H9 (cell line): ENCODE measurements at regions not wholly inside any gene's neighbourhood (a gene's known extent, or its start where the extent isn't known, plus 50 kb on each side); places are given as distances from the start of the nearest gene placed in this dataset.

ENCODE experiments used
- DNase-seq: peaks from one replicate; pipeline ENCODE4 v3.0.0-alpha.2; 2017
- H2AFZ ChIP-seq: one replicate; pipeline ENCODE4 v1.6.1; 2013; ENCODE audit warnings: mild to moderate bottlenecking, low read length, control low read depth, moderate library complexity
- H2AK5ac ChIP-seq: 2 replicates; pipeline ENCODE4 v1.6.1; 2013; ENCODE audit warnings: low read length, control low read depth, mixed read lengths; ENCODE audit not compliant: insufficient read length
- H2BK120ac ChIP-seq: one replicate; pipeline ENCODE4 v1.6.1; 2013; ENCODE audit warnings: low read depth, mild to moderate bottlenecking, low read length, control low read depth, inconsistent platforms; ENCODE audit not compliant: poor library complexity, severe bottlenecking
- H2BK12ac ChIP-seq: 2 replicates; pipeline ENCODE4 v1.6.1; 2013; ENCODE audit warnings: low read length, control low read depth, mixed read lengths, low read depth; ENCODE audit not compliant: insufficient read length
- H2BK15ac ChIP-seq: 2 replicates; pipeline ENCODE4 v1.6.1; 2013; ENCODE audit warnings: low read depth, low read length, control low read depth
- H2BK20ac ChIP-seq: one replicate; pipeline ENCODE4 v1.6.1; 2013; ENCODE audit warnings: low read depth, mild to moderate bottlenecking, low read length, control low read depth, inconsistent platforms; ENCODE audit not compliant: poor library complexity, severe bottlenecking
- H2BK5ac ChIP-seq: 2 replicates; pipeline ENCODE4 v1.6.1; 2013; ENCODE audit warnings: low read length, control low read depth, mixed read lengths; ENCODE audit not compliant: insufficient read length
- H3K14ac ChIP-seq: 2 replicates; pipeline ENCODE4 v1.6.1; 2013; ENCODE audit warnings: low read length, control low read depth; ENCODE audit not compliant: insufficient read depth
- H3K18ac ChIP-seq: 2 replicates; pipeline ENCODE4 v1.6.1; 2013; ENCODE audit warnings: low read depth, mild to moderate bottlenecking, mixed read lengths, low read length, control low read depth; ENCODE audit not compliant: insufficient read length
- H3K23ac ChIP-seq: 2 replicates; pipeline ENCODE4 v1.6.1; 2013; ENCODE audit warnings: low read length, control low read depth, mixed read lengths, low read depth; ENCODE audit not compliant: insufficient read length
- H3K23me2 ChIP-seq: 2 replicates; pipeline ENCODE4 v1.6.1; 2013; ENCODE audit warnings: low read depth, mild to moderate bottlenecking, mixed read lengths, low read length, control low read depth; ENCODE audit not compliant: insufficient read length, poor library complexity, severe bottlenecking
- H3K27ac ChIP-seq: 2 replicates; pipeline ENCODE4 v1.5.1; 2013; ENCODE audit warnings: low read length, control low read depth, mixed read lengths, low read depth; ENCODE audit not compliant: insufficient read length
- H3K27me3 ChIP-seq: 2 replicates; pipeline ENCODE4 v1.6.1; 2013; ENCODE audit warnings: low read length, control low read depth, inconsistent platforms; ENCODE audit not compliant: insufficient read depth
- H3K4ac ChIP-seq: 2 replicates; pipeline ENCODE4 v1.6.1; 2013; ENCODE audit warnings: low read depth, mild to moderate bottlenecking, control low read depth, inconsistent platforms, low read length, moderate library complexity
- H3K4me1 ChIP-seq: 2 replicates; pipeline ENCODE4 v1.6.1; 2013; ENCODE audit warnings: low read length, control low read depth, inconsistent platforms; ENCODE audit not compliant: insufficient read depth
- H3K4me2 ChIP-seq: 2 replicates; pipeline ENCODE4 v1.6.1; 2013; ENCODE audit warnings: low read length, control low read depth, mixed read lengths; ENCODE audit not compliant: insufficient read length, insufficient read depth
- H3K56ac ChIP-seq: 2 replicates; pipeline ENCODE4 v1.6.1; 2013; ENCODE audit warnings: low read depth, mild to moderate bottlenecking, mixed read lengths, low read length, control low read depth; ENCODE audit not compliant: insufficient read length
- H3K79me1 ChIP-seq: 2 replicates; pipeline ENCODE4 v1.6.1; 2013; ENCODE audit warnings: low read depth, mild to moderate bottlenecking, moderate library complexity, low read length, control low read depth, inconsistent platforms; ENCODE audit not compliant: insufficient read depth, poor library complexity, severe bottlenecking
- H3K79me2 ChIP-seq: 2 replicates; pipeline ENCODE4 v1.6.1; 2013; ENCODE audit warnings: low read length, control low read depth, inconsistent platforms; ENCODE audit not compliant: insufficient read depth
- H3K9ac ChIP-seq: 2 replicates; pipeline ENCODE4 v1.6.1; 2013; ENCODE audit warnings: low read length, control low read depth, mixed read lengths; ENCODE audit not compliant: insufficient read length; ENCODE audit errors: extremely low read depth
- H3K9me3 ChIP-seq: one replicate; pipeline ENCODE4 v1.6.1; 2013; ENCODE audit warnings: low read depth, low read length, inconsistent platforms; ENCODE audit not compliant: control insufficient read depth
- H3T11ph ChIP-seq: one replicate; pipeline ENCODE4 v1.6.1; 2013; ENCODE audit warnings: mild to moderate bottlenecking, low read length, control low read depth, inconsistent platforms
- H4K20me1 ChIP-seq: one replicate; pipeline ENCODE4 v1.6.1; 2013; ENCODE audit not compliant: control insufficient read depth, insufficient read length, insufficient read depth
- H4K5ac ChIP-seq: 2 replicates; pipeline ENCODE4 v1.6.1; 2013; ENCODE audit warnings: low read depth, mild to moderate bottlenecking, mixed read lengths, low read length, control low read depth; ENCODE audit not compliant: insufficient read length
- H4K8ac ChIP-seq: replicated peaks from 2 replicates; pipeline ENCODE4 v1.6.1; 2013; ENCODE audit warnings: low read length, control low read depth, mixed read lengths, low read depth; ENCODE audit not compliant: insufficient read length
- H4K91ac ChIP-seq: 2 replicates; pipeline ENCODE4 v1.6.1; 2013; ENCODE audit warnings: low read depth, mild to moderate bottlenecking, moderate library complexity, mixed read lengths, low read length, control low read depth; ENCODE audit not compliant: insufficient read length
- H3K27ac Mint-ChIP-seq, 3 experiments: 2 replicates in 2 of 3; 3 replicates in 1 of 3; pipeline ENCODE4 v1.8.0; 2020 to 2021; ENCODE audit warnings: mixed read lengths in 3 of 3, mild to moderate bottlenecking in 1 of 3, moderate library complexity in 1 of 3
- H3K27me3 Mint-ChIP-seq: 2 replicates; pipeline ENCODE4 v1.8.0; 2021; ENCODE audit warnings: low read depth, mild to moderate bottlenecking, moderate library complexity, mixed read lengths
- H3K36me3 Mint-ChIP-seq, 3 experiments: 2 replicates in 2 of 3; 3 replicates in 1 of 3; pipeline ENCODE4 v1.8.0; 2020 to 2021; ENCODE audit warnings: low read depth in 3 of 3, mixed read lengths in 3 of 3; ENCODE audit not compliant: insufficient read depth in 1 of 3
- H3K4me1 Mint-ChIP-seq, 2 experiments: 2 replicates each; pipeline ENCODE4 v1.8.0; 2020; ENCODE audit warnings: mixed read lengths in 2 of 2
- H3K4me3 Mint-ChIP-seq, 2 experiments: 2 replicates in 1 of 2; 3 replicates in 1 of 2; pipeline ENCODE4 v1.8.0; 2020 to 2021; ENCODE audit warnings: mild to moderate bottlenecking in 2 of 2, mixed read lengths in 2 of 2, moderate library complexity in 1 of 2
- H3K9me3 Mint-ChIP-seq, 2 experiments: 2 replicates in 1 of 2; 3 replicates in 1 of 2; pipeline ENCODE4 v1.8.0; 2020; ENCODE audit warnings: mild to moderate bottlenecking in 2 of 2, mixed read lengths in 2 of 2, moderate library complexity in 1 of 2
- WGBS: extraction: QIAGEN DNeasy Blood & Tissue Kit; methylation state at CpG from one replicate; pipeline ENCODE4 v1.1.7; 2013; ENCODE audit warnings: missing lambda C conversion rate, low lambda C conversion rate, mixed read lengths; ENCODE audit not compliant: insufficient read length; ENCODE audit errors: extremely low coverage; 5-methylcytosine and 5-hydroxymethylcytosine counted together
- TF ChIP-seq, protein P1 (sequence below): fragments of 200-600 bp; sonication (generic); conservative IDR thresholded peaks from 3 replicates; pipeline ENCODE4 v1.8.0; 2021; ENCODE audit warnings: antibody characterized with exemption, mild to moderate bottlenecking

DNA sequence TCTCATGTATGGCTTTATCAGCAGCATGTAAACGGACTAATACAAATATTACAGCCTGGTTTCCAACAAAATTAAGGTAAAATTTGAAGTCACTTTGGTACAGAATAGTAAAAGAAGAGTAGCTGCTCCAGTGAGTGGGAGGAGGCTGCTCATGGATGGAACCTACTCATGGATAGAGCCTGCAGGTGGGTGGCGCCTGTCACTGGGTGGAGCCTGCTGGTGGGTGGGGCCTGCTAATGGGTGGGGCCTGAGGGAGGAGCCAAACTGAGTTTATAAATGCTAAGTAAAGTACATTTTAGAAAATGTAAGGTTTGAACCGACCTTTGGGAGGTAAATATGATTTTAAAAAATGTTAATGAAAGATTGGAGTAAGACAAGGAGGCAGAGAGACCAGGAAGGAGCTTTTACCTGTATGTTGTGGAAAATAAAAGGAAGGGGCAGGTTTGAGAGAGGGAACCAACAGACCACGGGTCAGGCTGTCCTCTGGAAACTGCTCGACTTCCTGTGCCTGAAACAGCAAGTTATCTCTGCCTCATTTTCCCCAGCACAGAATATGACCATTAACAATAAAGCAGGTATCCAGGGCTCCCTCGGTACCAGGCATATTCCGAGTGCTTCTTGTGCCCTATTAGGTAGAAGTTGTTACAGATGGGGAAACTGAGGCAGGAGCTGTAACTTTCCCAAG, 55.9 kb upstream of the SEL1L start:
- Histone ChIP-seq H3K27me3 (no peaks in the 10 kb centered on the region), H3K14ac (no peak overlapping the region), H3K9me3 (no peaks in the 10 kb centered on the region), H3K56ac (no peak overlapping the region), H3K4ac (no peak overlapping the region), H3K79me2 (no peaks in the 10 kb centered on the region), H3K27ac (no peak overlapping the region), H2BK12ac (no peak overlapping the region), H2AFZ (no peak overlapping the region), H2BK15ac (no peak overlapping the region), H3K18ac (no peak overlapping the region), H4K8ac (no peak overlapping the region), H2BK5ac (no peak overlapping the region), H3K79me1 (no peaks in the 10 kb centered on the region), H2AK5ac (no peak overlapping the region), H4K20me1 (no peaks in the 10 kb centered on the region), H4K5ac (no peak overlapping the region), H3T11ph (no peak overlapping the region), H3K23ac (no peak overlapping the region), H3K4me1 (peaks cover 4% of the 10 kb centered on the region; the same call in 1 of the 2 replicates), H3K9ac (no peak overlapping the region), H2BK120ac (no peak overlapping the region), H3K23me2 (no peaks in the 10 kb centered on the region), H4K91ac (no peak overlapping the region), H2BK20ac (no peak overlapping the region), H3K4me2 (no peak overlapping the region)
- Mint-ChIP-seq H3K4me1 (peaks cover 15 to 18% of the 10 kb centered on the region in 2 experiments), H3K36me3 (peaks cover 0 to 2% (median 0%) of the 10 kb centered on the region in 3 experiments; a peak in 1 of 7 replicates), H3K27ac (no peak overlapping the region), H3K9me3 (no peaks in the 10 kb centered on the region; a peak in 1 of 5 replicates), H3K4me3 (no peak overlapping the region), H3K27me3 (no peaks in the 10 kb centered on the region; the same call in 1 of the 2 replicates)
- WGBS, result 100% methylated on average over 1 of the region's 7 CpGs
- TF ChIP-seq, protein P1, sequence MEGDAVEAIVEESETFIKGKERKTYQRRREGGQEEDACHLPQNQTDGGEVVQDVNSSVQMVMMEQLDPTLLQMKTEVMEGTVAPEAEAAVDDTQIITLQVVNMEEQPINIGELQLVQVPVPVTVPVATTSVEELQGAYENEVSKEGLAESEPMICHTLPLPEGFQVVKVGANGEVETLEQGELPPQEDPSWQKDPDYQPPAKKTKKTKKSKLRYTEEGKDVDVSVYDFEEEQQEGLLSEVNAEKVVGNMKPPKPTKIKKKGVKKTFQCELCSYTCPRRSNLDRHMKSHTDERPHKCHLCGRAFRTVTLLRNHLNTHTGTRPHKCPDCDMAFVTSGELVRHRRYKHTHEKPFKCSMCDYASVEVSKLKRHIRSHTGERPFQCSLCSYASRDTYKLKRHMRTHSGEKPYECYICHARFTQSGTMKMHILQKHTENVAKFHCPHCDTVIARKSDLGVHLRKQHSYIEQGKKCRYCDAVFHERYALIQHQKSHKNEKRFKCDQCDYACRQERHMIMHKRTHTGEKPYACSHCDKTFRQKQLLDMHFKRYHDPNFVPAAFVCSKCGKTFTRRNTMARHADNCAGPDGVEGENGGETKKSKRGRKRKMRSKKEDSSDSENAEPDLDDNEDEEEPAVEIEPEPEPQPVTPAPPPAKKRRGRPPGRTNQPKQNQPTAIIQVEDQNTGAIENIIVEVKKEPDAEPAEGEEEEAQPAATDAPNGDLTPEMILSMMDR, result no peak
- DNase-seq, result no peak
